Endothelial cell of umbilical vein (primary cell): ENCODE measurements at regions not wholly inside any gene's neighbourhood (a gene's known extent, or its start where the extent isn't known, plus 50 kb on each side); places are given as distances from the start of the nearest gene placed in this dataset.

Experiments used
- BruUV-seq: library from RNA; stranded (reverse); fragments of 400-500 nt; replicated peaks from 2 replicates; lab custom pipeline; 2021; lab: Mats Ljungman, UMichigan
- CTCF ChIA-PET: fragments of 300-600, 350-600 bp; sonication (Branson Sonifier 250); formaldehyde crosslinking; loops from one replicate; lab custom pipeline; 2021; ENCODE audit warnings: antibody characterized with exemption, inconsistent platforms; lab: Charles Lee
- POLR2A ChIA-PET: fragments of 300-600, 350-600 bp; sonication (Branson Sonifier 250); formaldehyde crosslinking; loops from one replicate; lab custom pipeline; 2021; ENCODE audit warnings: antibody characterized with exemption, inconsistent platforms; lab: Charles Lee
- DNase-seq: peaks from one replicate; pipeline ENCODE4 v3.0.0-alpha.2; 2011; ENCODE audit warnings: low read depth, low spot score
- FAIRE-seq: peaks from 2 replicates; lab custom pipeline; 2011; peaks lifted over from hg19 to GRCh38; lab: Jason Lieb, UNC
- H2AFZ ChIP-seq: 2 replicates; pipeline ENCODE4 v1.6.0; 2012; ENCODE audit warnings: low read depth, low read length, control low read depth, inconsistent platforms
- H3K27ac ChIP-seq: 2 replicates; pipeline ENCODE4 v1.5.1; 2011; ENCODE audit warnings: low read depth, mild to moderate bottlenecking, control low read depth, low read length, moderate library complexity; ENCODE audit not compliant: insufficient read depth
- H3K27me3 ChIP-seq, 2 experiments: 2 replicates each; pipeline versions ENCODE4 v1.6.0 to v1.6.1; 2011; ENCODE audit warnings: low read length in 2 of 2, mixed read lengths in 1 of 2; ENCODE audit not compliant: control insufficient read depth in 2 of 2, insufficient read depth in 2 of 2
- H3K36me3 ChIP-seq, 2 experiments: 2 replicates in 1 of 2; 3 replicates in 1 of 2; pipeline ENCODE4 v1.5.1; 2011; ENCODE audit warnings: low read length in 2 of 2, mild to moderate bottlenecking in 1 of 2, moderate library complexity in 1 of 2; ENCODE audit not compliant: control insufficient read depth in 2 of 2, insufficient read depth in 2 of 2; ENCODE audit errors: extremely low read depth in 1 of 2
- H3K4me1 ChIP-seq: 3 replicates; pipeline ENCODE4 v1.5.1; 2011; ENCODE audit warnings: mild to moderate bottlenecking, low read length; ENCODE audit not compliant: control insufficient read depth, insufficient read depth; ENCODE audit errors: extremely low read depth
- H3K4me2 ChIP-seq: 2 replicates; pipeline ENCODE4 v1.6.1; 2011; ENCODE audit warnings: low read length, control low read depth, mixed read lengths; ENCODE audit not compliant: insufficient read depth
- H3K4me3 ChIP-seq, 3 experiments: fragments of 200-600 bp in 1 of 3; sonication (generic), shearing (Covaris generic) in 1 of 3; replicated peaks in 1 of 3; 2 replicates each; pipeline ENCODE4 v1.5.1; 2011 to 2016; ENCODE audit warnings: control low read depth in 3 of 3, low read length in 3 of 3, mild to moderate bottlenecking in 2 of 3, inconsistent platforms in 1 of 3, low read depth in 1 of 3, moderate library complexity in 1 of 3; ENCODE audit not compliant: insufficient read depth in 1 of 3
- H3K79me2 ChIP-seq: 2 replicates; pipeline ENCODE4 v1.6.0; 2012; ENCODE audit warnings: low read length, inconsistent platforms; ENCODE audit not compliant: control insufficient read depth, insufficient read depth
- H3K9ac ChIP-seq: replicated peaks from 2 replicates; pipeline ENCODE3; 2011; ENCODE audit warnings: low read length, control low read depth; ENCODE audit not compliant: insufficient read depth; ENCODE audit errors: extremely low read depth
- H3K9me1 ChIP-seq: replicated peaks from 3 replicates; pipeline ENCODE4 v1.6.0; 2011; ENCODE audit warnings: mild to moderate bottlenecking, low read length; ENCODE audit not compliant: control insufficient read depth, insufficient read depth; ENCODE audit errors: extremely low read depth
- H3K9me3 ChIP-seq: replicated peaks from 2 replicates; pipeline ENCODE4 v1.5.1; 2012; ENCODE audit warnings: low read length, inconsistent platforms; ENCODE audit not compliant: control insufficient read depth, insufficient read depth
- H4K20me1 ChIP-seq: replicated peaks from 2 replicates; pipeline ENCODE3; 2011; ENCODE audit warnings: mild to moderate bottlenecking, low read length; ENCODE audit not compliant: control insufficient read depth, insufficient read depth; ENCODE audit errors: extremely low read depth
- CTCF ChIP-seq, 2 donors: IDR thresholded peaks; 1 replicate in 1 of 2; 2 replicates in 1 of 2; pipeline ENCODE4 v1.5.1; 2011; ENCODE audit warnings: low read length in 2 of 2, mild to moderate bottlenecking in 2 of 2, moderate library complexity in 2 of 2, control low read depth in 1 of 2, inconsistent platforms in 1 of 2, low read depth in 1 of 2; ENCODE audit not compliant: insufficient read depth in 1 of 2; ENCODE audit errors: extremely low read depth in 1 of 2
- EZH2 ChIP-seq: IDR thresholded peaks from 2 replicates; pipeline ENCODE4 v1.6.1; 2012; ENCODE audit warnings: borderline replicate concordance, low read depth, mild to moderate bottlenecking, moderate library complexity, low read length, inconsistent platforms; ENCODE audit not compliant: severe bottlenecking
- FOS ChIP-seq: IDR thresholded peaks from 2 replicates; pipeline ENCODE4 v1.6.1; 2011; ENCODE audit warnings: mild to moderate bottlenecking, low read length, moderate library complexity, borderline replicate concordance; ENCODE audit not compliant: insufficient read depth
- GATA2 ChIP-seq: IDR thresholded peaks from 2 replicates; pipeline ENCODE4 v1.7.0; 2011; ENCODE audit warnings: low read depth, mild to moderate bottlenecking, moderate library complexity, mixed read lengths, low read length; ENCODE audit not compliant: insufficient read length, insufficient read depth
- JUN ChIP-seq: IDR thresholded peaks from 2 replicates; pipeline ENCODE4 v1.6.1; 2011; ENCODE audit warnings: borderline replicate concordance, low read depth; ENCODE audit not compliant: insufficient read length, insufficient read depth
- MAX ChIP-seq: IDR thresholded peaks from 2 replicates; pipeline ENCODE4 v1.6.1; 2011; ENCODE audit not compliant: insufficient read depth, insufficient read length
- MYC ChIP-seq: IDR thresholded peaks from one replicate; pipeline ENCODE4 v1.6.1; 2011; ENCODE audit warnings: mild to moderate bottlenecking, low read depth, low read length
- POLR2A ChIP-seq: IDR thresholded peaks from 2 replicates; pipeline ENCODE4 v1.6.1; 2012; ENCODE audit warnings: low read depth, mild to moderate bottlenecking, control low read depth, low read length
- POLR2AphosphoS5 ChIP-seq: IDR thresholded peaks from 2 replicates; pipeline ENCODE4 v1.6.1; 2012; ENCODE audit warnings: low read depth, mild to moderate bottlenecking, control low read depth, low read length, moderate library complexity; ENCODE audit not compliant: insufficient read depth
- dilution Hi-C: fragments of 300-500 bp; cut with MboI; formaldehyde crosslinking; loops from one replicate; pipeline ENCODE4 v1.15.0; 2019; ENCODE audit warnings: low sequenced_read_pairs; ENCODE audit not compliant: extremely low pct_ligation_motif_present
- intact Hi-C: fragments of 100-400 bp; cut with micrococcal nuclease; formaldehyde crosslinking; loops from one replicate; pipeline ENCODE4 v1.10.0; 2022

GRCh38 chr2:6372317-6372901 lies 493.3 kb downstream of the CMPK2 start:
- DNase-seq (no peak), FAIRE-seq (no peak)
- H3K9ac ChIP-seq, result no peak overlapping the region
- no peaks in the 10 kb centered on the region for H3K36me3 ChIP-seq
- BruUV-seq, result no TSS peak
- dilution Hi-C loops, result no loop called here
- no peak for TF ChIP-seq EZH2
- TF ChIP-seq POLR2AphosphoS5, result no peak
- no peak for TF ChIP-seq GATA2
- TF ChIP-seq MAX, result no peak
- no peak for TF ChIP-seq JUN
- no peak for TF ChIP-seq FOS
- no peak for TF ChIP-seq MYC
- TF ChIP-seq CTCF (IDR thresholded peaks at IDR 0.05; ENCODE audit: extremely low read depth in 1 of 2, insufficient read depth in 1 of 2, low read depth in 1 of 2, low read length in 2 of 2), result no peak
- TF ChIP-seq POLR2A, result no peak
- POLR2A ChIA-PET, result no interaction called here
- no peaks in the 10 kb centered on the region for H4K20me1 ChIP-seq
- CTCF ChIA-PET, result no interaction called here
- no peak overlapping the region for H2AFZ ChIP-seq
- H3K79me2 ChIP-seq, result no peaks in the 10 kb centered on the region
- no peak overlapping the region for H3K4me3 ChIP-seq
- no peaks in the 10 kb centered on the region for H3K4me1 ChIP-seq
- H3K9me3 ChIP-seq, result peaks cover 2% of the 10 kb centered on the region
- intact Hi-C loops, result no loop called here
- H3K4me2 ChIP-seq, result no peak overlapping the region
- H3K9me1 ChIP-seq, result no peaks in the 10 kb centered on the region
- no peaks in the 10 kb centered on the region for H3K27me3 ChIP-seq
- H3K27ac ChIP-seq, result no peak overlapping the region
